Spleen (tissue), 7 donors: ENCODE measurements at regions not wholly inside any gene's neighbourhood (a gene's known extent, or its start where the extent isn't known, plus 50 kb on each side); places are given as distances from the start of the nearest gene placed in this dataset.

ENCODE experiments used
- CTCF ChIP-seq, 11 experiments: fragments of 200-600 bp in 7 of 11; fragments of 450-650 bp in 4 of 11; sonication (generic) in 4 of 11; IDR thresholded peaks in 8 of 11; conservative IDR thresholded peaks in 3 of 11; 1 replicate in 7 of 11; 2 replicates in 4 of 11; pipeline versions ENCODE4 v1.4.0 to v1.8.0; 2016 to 2021; ENCODE audit warnings: antibody characterized with exemption in 11 of 11, inconsistent platforms in 4 of 11, mild to moderate bottlenecking in 1 of 11
- POLR2A ChIP-seq, 3 donors: fragments of 450-650 bp; IDR thresholded peaks; one replicate each; pipeline ENCODE4 v1.5.1; 2017; ENCODE audit warnings: antibody characterized with exemption in 3 of 3, mild to moderate bottlenecking in 1 of 3
- POLR2AphosphoS5 ChIP-seq, 3 donors: sonication (generic); formaldehyde crosslinking; IDR thresholded peaks; one replicate each; pipeline ENCODE4 v1.5.1; 2017; ENCODE audit warnings: antibody characterized with exemption in 3 of 3
- donor health status: DM: no; HTN: no; CAD: no; lungs with moderate emphysema.
- donor health status: DM: no; HTN: no; CAD: no.
- donor health status: DM: no; HTN: no; CAD: no.

GRCh38 chr4:37510626-37511025 is 175.6 kb downstream of the RELL1 start:
- no peak for TF ChIP-seq CTCF (IDR thresholded peaks at IDR 0.05 in 8 of 11, conservative IDR thresholded peaks at IDR 0.05 in 3 of 11)
- no peak for TF ChIP-seq POLR2AphosphoS5 (IDR thresholded peaks at IDR 0.05)
- TF ChIP-seq POLR2A (IDR thresholded peaks at IDR 0.05) = no peak
